ENCODE measurements at regions not wholly inside any gene's neighbourhood (a gene's known extent, or its start where the extent isn't known, plus 50 kb on each side); places are given as distances from the start of the nearest gene placed in this dataset.

GRCh38 chr14:81839056-81839455 is 305.4 kb upstream of the SEL1L start:
- 100% methylated on average over 1 of the region's 2 CpGs for WGBS (ENCODE audit: insufficient coverage)
- no peaks in the 10 kb centered on the region for H4K20me1 ChIP-seq (ENCODE audit: insufficient read depth, low read length)
- intact Hi-C loops (cut with micrococcal nuclease) = no loop called here

GRCh38 chr14:81841346-81841745 is 307.7 kb upstream of the SEL1L start:
- Mint-ChIP-seq H3K36me3 (no peaks in the 10 kb centered on the region), H3K4me3 (no peak overlapping the region), H3K4me1 (no peaks in the 10 kb centered on the region), H3K27me3 (ENCODE audit: low read depth in 3 of 3) (peaks cover 0 to 3% (median 0%) of the 10 kb centered on the region in 3 donors), H3K27ac (no peak overlapping the region), H3K9me3 (peaks cover 6 to 25% (median 15%) of the 10 kb centered on the region in 7 donors)
- H3K9me3 ChIP-seq (replicated peaks in 1 of 2; ENCODE audit: control insufficient read depth in 1 of 2, insufficient read depth in 1 of 2, low read length in 2 of 2) = peaks cover 10 to 19% of the 10 kb centered on the region in 2 donors
- H3K79me2 ChIP-seq (ENCODE audit: insufficient read depth, low read length) = no peaks in the 10 kb centered on the region
- no peak overlapping the region for H3K4me3 ChIP-seq (replicated peaks in 1 of 3; ENCODE audit: low read depth in 2 of 3, low read length in 3 of 3)
- no CpG with 5 or more reads among the region's 5 CpGs for WGBS (ENCODE audit: insufficient coverage)
- H2AFZ ChIP-seq (ENCODE audit: insufficient read depth, low read depth, low read length, poor library complexity, severe bottlenecking) = no peak overlapping the region
- no peak for DNase-seq
- H3K27ac ChIP-seq (ENCODE audit: low read depth in 1 of 2, low read length in 2 of 2) = no peak overlapping the region
- no peaks in the 10 kb centered on the region for H4K20me1 ChIP-seq (ENCODE audit: insufficient read depth, low read length)
- no peaks in the 10 kb centered on the region for H3K27me3 ChIP-seq (ENCODE audit: control insufficient read depth in 2 of 2, insufficient read depth in 2 of 2, low read length in 2 of 2)
- no peak for TF ChIP-seq CTCF (IDR thresholded peaks at IDR 0.05)
- H3K9ac ChIP-seq (ENCODE audit: insufficient read depth, low read length, poor library complexity, severe bottlenecking) = no peak overlapping the region
- no peaks in the 10 kb centered on the region for H3K4me1 ChIP-seq (ENCODE audit: control insufficient read depth in 1 of 2, insufficient read depth in 2 of 2, low read length in 2 of 2)
- H3K4me2 ChIP-seq (replicated peaks; ENCODE audit: extremely low read depth, low read length, poor library complexity, severe bottlenecking) = no peak overlapping the region
- H3K36me3 ChIP-seq (replicated peaks in 1 of 2; ENCODE audit: control insufficient read depth in 1 of 2, insufficient read depth in 2 of 2, low read length in 2 of 2) = no peaks in the 10 kb centered on the region
- intact Hi-C loops (cut with micrococcal nuclease) = no loop called here

More at GRCh38 chr14:81839056-81839455, 305.4 kb upstream of the SEL1L start:
- H3K9ac ChIP-seq (ENCODE audit: insufficient read depth, low read length, poor library complexity, severe bottlenecking) = no peak overlapping the region
- H3K4me2 ChIP-seq (replicated peaks; ENCODE audit: extremely low read depth, low read length, poor library complexity, severe bottlenecking) = no peak overlapping the region
- no peaks in the 10 kb centered on the region for H3K27me3 ChIP-seq (ENCODE audit: control insufficient read depth in 2 of 2, insufficient read depth in 2 of 2, low read length in 2 of 2)
- H3K27ac ChIP-seq (ENCODE audit: low read depth in 1 of 2, low read length in 2 of 2) = no peak overlapping the region
- H3K9me3 ChIP-seq (replicated peaks in 1 of 2; ENCODE audit: control insufficient read depth in 1 of 2, insufficient read depth in 1 of 2, low read length in 2 of 2) = peaks cover 20% of the 10 kb centered on the region in 2 donors
- H3K4me3 ChIP-seq (replicated peaks in 1 of 3; ENCODE audit: low read depth in 2 of 3, low read length in 3 of 3) = no peak overlapping the region
- no peaks in the 10 kb centered on the region for H3K79me2 ChIP-seq (ENCODE audit: insufficient read depth, low read length)
- Mint-ChIP-seq H3K4me3 (no peak overlapping the region), H3K36me3 (no peaks in the 10 kb centered on the region), H3K4me1 (no peaks in the 10 kb centered on the region), H3K9me3 (peaks cover 15 to 34% (median 24%) of the 10 kb centered on the region in 7 donors), H3K27me3 (ENCODE audit: low read depth in 3 of 3) (peaks cover 0 to 4% (median 0%) of the 10 kb centered on the region in 3 donors), H3K27ac (peak overlapping the region in 1 of 7 donors; percentile 71)
- no peak for TF ChIP-seq CTCF (IDR thresholded peaks at IDR 0.05)
- no peak for DNase-seq
- no peaks in the 10 kb centered on the region for H3K36me3 ChIP-seq (replicated peaks in 1 of 2; ENCODE audit: control insufficient read depth in 1 of 2, insufficient read depth in 2 of 2, low read length in 2 of 2)
- H2AFZ ChIP-seq (ENCODE audit: insufficient read depth, low read depth, low read length, poor library complexity, severe bottlenecking) = no peak overlapping the region
- H3K4me1 ChIP-seq (ENCODE audit: control insufficient read depth in 1 of 2, insufficient read depth in 2 of 2, low read length in 2 of 2) = no peaks in the 10 kb centered on the region

Measured in CD14-positive monocyte (primary cell).